ENCODE measurements at regions not wholly inside any gene's neighbourhood (a gene's known extent, or its start where the extent isn't known, plus 50 kb on each side); places are given as distances from the start of the nearest gene placed in this dataset.
"Not testable (repeated sequence)": the region's sequence is repeated elsewhere in the genome, so short reads cannot be mapped to it uniquely, and the experiment has no call there.

GRCh38 chr3:106139826-106140225 is 271.0 kb upstream of the CBLB start:
- WGBS, 2 donors (ENCODE audit: extremely low coverage in 2 of 2, insufficient read length in 2 of 2, insufficient replicate concordance in 1 of 2): no CpG with 5 or more reads among the region's 1 CpG
- Histone ChIP-seq H2BK15ac (ENCODE audit: low read length) (no peak overlapping the region), H3K79me1 (ENCODE audit: low read depth, low read length) (peaks cover 2% of the 10 kb centered on the region), H3K4me2 (ENCODE audit: insufficient read depth, low read length, poor library complexity, severe bottlenecking) (no peak overlapping the region), H3K4me3 (ENCODE audit: low read length in 2 of 2) (no peak overlapping the region), H3K9ac (ENCODE audit: low read depth, low read length, poor library complexity) (no peak overlapping the region), H2AFZ (ENCODE audit: low read length) (peak overlapping the region; percentile 15), H3K9me3 (replicated peaks in 1 of 2; ENCODE audit: control insufficient read depth in 2 of 2, insufficient read depth in 1 of 2, low read depth in 1 of 2, low read length in 2 of 2) (peaks cover 2 to 7% of the 10 kb centered on the region in 2 donors), H3K14ac (ENCODE audit: low read length) (no peak overlapping the region), H3K23ac (ENCODE audit: low read depth, low read length, poor library complexity) (no peak overlapping the region), H3K4ac (ENCODE audit: low read length) (no peak overlapping the region), H3K36me3 (replicated peaks in 1 of 2; ENCODE audit: control insufficient read depth in 2 of 2, insufficient read depth in 2 of 2, low read length in 2 of 2) (no peaks in the 10 kb centered on the region), H3K27me3 (ENCODE audit: control insufficient read depth in 3 of 3, insufficient read depth in 3 of 3, low read depth in 1 of 3, low read length in 3 of 3) (no peaks in the 10 kb centered on the region), H4K91ac (ENCODE audit: low read depth, low read length, poor library complexity) (no peak overlapping the region), H3K27ac (replicated peaks; ENCODE audit: low read length) (no peak overlapping the region), H2AK5ac (ENCODE audit: low read depth, low read length) (no peak overlapping the region), H4K8ac (ENCODE audit: low read depth, low read length) (no peak overlapping the region), H2BK12ac (ENCODE audit: low read length) (no peak overlapping the region), H3K18ac (ENCODE audit: low read length) (no peak overlapping the region), H2BK5ac (ENCODE audit: low read length) (no peak overlapping the region), H2BK120ac (ENCODE audit: low read depth, low read length) (no peak overlapping the region), H3K4me1 (ENCODE audit: control insufficient read depth in 2 of 2, insufficient read depth in 1 of 2, low read depth in 1 of 2, low read length in 2 of 2) (peaks cover 0 to 2% of the 10 kb centered on the region in 2 donors)
- no peak for DNase-seq (ENCODE audit: low spot score)

- Histone ChIP-seq H2BK15ac (ENCODE audit: low read length) (no peak overlapping the region), H3K27ac (replicated peaks; ENCODE audit: low read length) (no peak overlapping the region), H3K9me3 (replicated peaks in 1 of 2; ENCODE audit: control insufficient read depth in 2 of 2, insufficient read depth in 1 of 2, low read depth in 1 of 2, low read length in 2 of 2) (peaks cover 2 to 7% of the 10 kb centered on the region in 2 donors), H2BK12ac (ENCODE audit: low read length) (no peak overlapping the region), H2BK120ac (ENCODE audit: low read depth, low read length) (no peak overlapping the region), H3K4me1 (ENCODE audit: control insufficient read depth in 2 of 2, insufficient read depth in 1 of 2, low read depth in 1 of 2, low read length in 2 of 2) (peaks cover 0 to 2% of the 10 kb centered on the region in 2 donors), H4K91ac (ENCODE audit: low read depth, low read length, poor library complexity) (no peak overlapping the region), H3K23ac (ENCODE audit: low read depth, low read length, poor library complexity) (no peak overlapping the region), H3K9ac (ENCODE audit: low read depth, low read length, poor library complexity) (no peak overlapping the region), H2BK5ac (ENCODE audit: low read length) (no peak overlapping the region), H2AK5ac (ENCODE audit: low read depth, low read length) (no peak overlapping the region), H3K36me3 (replicated peaks in 1 of 2; ENCODE audit: control insufficient read depth in 2 of 2, insufficient read depth in 2 of 2, low read length in 2 of 2) (no peaks in the 10 kb centered on the region), H4K8ac (ENCODE audit: low read depth, low read length) (no peak overlapping the region), H3K4ac (ENCODE audit: low read length) (no peak overlapping the region), H2AFZ (ENCODE audit: low read length) (no peak overlapping the region), H3K27me3 (ENCODE audit: control insufficient read depth in 3 of 3, insufficient read depth in 3 of 3, low read depth in 1 of 3, low read length in 3 of 3) (no peaks in the 10 kb centered on the region), H3K18ac (ENCODE audit: low read length) (no peak overlapping the region), H3K4me3 (ENCODE audit: low read length in 2 of 2) (no peak overlapping the region), H3K79me1 (ENCODE audit: low read depth, low read length) (peaks cover 2% of the 10 kb centered on the region), H3K4me2 (ENCODE audit: insufficient read depth, low read length, poor library complexity, severe bottlenecking) (no peak overlapping the region), H3K14ac (ENCODE audit: low read length) (no peak overlapping the region)
- DNase-seq (ENCODE audit: low spot score): no peak
Observed at GRCh38 chr3:106140431-106140830, 271.6 kb upstream of the CBLB start.

- Histone ChIP-seq H3K79me1 (ENCODE audit: low read depth, low read length) (no peaks in the 10 kb centered on the region), H3K36me3 (replicated peaks in 1 of 2; ENCODE audit: control insufficient read depth in 2 of 2, insufficient read depth in 2 of 2, low read length in 2 of 2) (no peaks in the 10 kb centered on the region), H4K91ac (ENCODE audit: low read depth, low read length, poor library complexity) (no peak overlapping the region), H2AFZ (ENCODE audit: low read length) (no peak overlapping the region), H2BK5ac (ENCODE audit: low read length) (no peak overlapping the region), H2BK120ac (ENCODE audit: low read depth, low read length) (no peak overlapping the region), H3K27me3 (ENCODE audit: control insufficient read depth in 3 of 3, insufficient read depth in 3 of 3, low read depth in 1 of 3, low read length in 3 of 3) (no peaks in the 10 kb centered on the region), H3K9ac (ENCODE audit: low read depth, low read length, poor library complexity) (no peak overlapping the region), H3K4me1 (ENCODE audit: control insufficient read depth in 2 of 2, insufficient read depth in 1 of 2, low read depth in 1 of 2, low read length in 2 of 2) (peaks cover 0 to 2% of the 10 kb centered on the region in 2 donors), H3K4me2 (ENCODE audit: insufficient read depth, low read length, poor library complexity, severe bottlenecking) (no peak overlapping the region), H2BK15ac (ENCODE audit: low read length) (no peak overlapping the region), H3K23ac (ENCODE audit: low read depth, low read length, poor library complexity) (no peak overlapping the region), H4K8ac (ENCODE audit: low read depth, low read length) (no peak overlapping the region), H2BK12ac (ENCODE audit: low read length) (no peak overlapping the region), H3K18ac (ENCODE audit: low read length) (no peak overlapping the region), H2AK5ac (ENCODE audit: low read depth, low read length) (no peak overlapping the region), H3K14ac (ENCODE audit: low read length) (no peak overlapping the region), H3K4me3 (ENCODE audit: low read length in 2 of 2) (no peak overlapping the region), H3K9me3 (replicated peaks in 1 of 2; ENCODE audit: control insufficient read depth in 2 of 2, insufficient read depth in 1 of 2, low read depth in 1 of 2, low read length in 2 of 2) (peaks cover 0 to 3% of the 10 kb centered on the region in 2 donors), H3K27ac (replicated peaks; ENCODE audit: low read length) (no peak overlapping the region), H3K4ac (ENCODE audit: low read length) (no peak overlapping the region)
- DNase-seq (ENCODE audit: low spot score): no peak
- WGBS, 2 donors (ENCODE audit: extremely low coverage in 2 of 2, insufficient read length in 2 of 2, insufficient replicate concordance in 1 of 2): no CpG with 5 or more reads among the region's 2 CpGs
Observed at GRCh38 chr3:106144030-106144429, 275.2 kb upstream of the CBLB start.

GRCh38 chr3:106148440-106149082 is 279.7 kb upstream of the CBLB start:
- not testable (repeated sequence) for H4K91ac ChIP-seq (ENCODE audit: low read depth, low read length, poor library complexity); H2BK12ac ChIP-seq (ENCODE audit: low read length); H3K4me1 ChIP-seq (ENCODE audit: control insufficient read depth in 2 of 2, insufficient read depth in 1 of 2, low read depth in 1 of 2, low read length in 2 of 2); H3K4me3 ChIP-seq (ENCODE audit: low read length in 2 of 2); H2AFZ ChIP-seq (ENCODE audit: low read length); H4K8ac ChIP-seq (ENCODE audit: low read depth, low read length); H3K9ac ChIP-seq (ENCODE audit: low read depth, low read length, poor library complexity); H3K18ac ChIP-seq (ENCODE audit: low read length); H3K4me2 ChIP-seq (ENCODE audit: insufficient read depth, low read length, poor library complexity, severe bottlenecking); H3K9me3 ChIP-seq (replicated peaks in 1 of 2; ENCODE audit: control insufficient read depth in 2 of 2, insufficient read depth in 1 of 2, low read depth in 1 of 2, low read length in 2 of 2); H2BK5ac ChIP-seq (ENCODE audit: low read length); H2AK5ac ChIP-seq (ENCODE audit: low read depth, low read length); H3K27ac ChIP-seq (replicated peaks; ENCODE audit: low read length); H3K14ac ChIP-seq (ENCODE audit: low read length); DNase-seq (ENCODE audit: low spot score); H3K27me3 ChIP-seq (ENCODE audit: control insufficient read depth in 3 of 3, insufficient read depth in 3 of 3, low read depth in 1 of 3, low read length in 3 of 3); H2BK120ac ChIP-seq (ENCODE audit: low read depth, low read length); H3K36me3 ChIP-seq (replicated peaks in 1 of 2; ENCODE audit: control insufficient read depth in 2 of 2, insufficient read depth in 2 of 2, low read length in 2 of 2); H3K79me1 ChIP-seq (ENCODE audit: low read depth, low read length); H3K4ac ChIP-seq (ENCODE audit: low read length); H2BK15ac ChIP-seq (ENCODE audit: low read length); H3K23ac ChIP-seq (ENCODE audit: low read depth, low read length, poor library complexity)
- WGBS, 2 donors (ENCODE audit: extremely low coverage in 2 of 2, insufficient read length in 2 of 2, insufficient replicate concordance in 1 of 2): no CpG with 5 or more reads among the region's 28 CpGs

Data from neuronal stem cell (in vitro differentiated cells).